H1 (cell line): ENCODE measurements at regions not wholly inside any gene's neighbourhood (a gene's known extent, or its start where the extent isn't known, plus 50 kb on each side); places are given as distances from the start of the nearest gene placed in this dataset.

Source experiments
- CTCF ChIA-PET: fragments of 300-600 bp; sonication (Branson Sonifier 250); formaldehyde crosslinking; loops from one replicate; lab custom pipeline; 2021; ENCODE audit not compliant: partially characterized antibody; lab: Charles Lee
- POLR2A ChIA-PET: fragments of 300-600 bp; sonication (Branson Sonifier 250); formaldehyde crosslinking; loops from one replicate; lab custom pipeline; 2021; ENCODE audit warnings: inconsistent platforms; ENCODE audit not compliant: partially characterized antibody; lab: Charles Lee
- DNase-seq, 2 experiments: peaks; one replicate each; pipeline versions ENCODE4 v3.0.0 to v3.0.0-alpha.2; 2010 to 2022; ENCODE audit warnings: low spot score in 2 of 2, low read depth in 1 of 2, mixed read lengths in 1 of 2
- FAIRE-seq: peaks from 2 replicates; lab custom pipeline; 2011; peaks lifted over from hg19 to GRCh38; lab: Jason Lieb, UNC
- H2AFZ ChIP-seq: 2 replicates; pipeline ENCODE4 v1.8.1; 2012; ENCODE audit warnings: low read length, inconsistent platforms
- H2AK5ac ChIP-seq: 2 replicates; pipeline ENCODE4 v1.6.1; 2013; ENCODE audit warnings: low read depth, low read length
- H2BK120ac ChIP-seq: replicated peaks from 2 replicates; pipeline ENCODE3; 2013; ENCODE audit warnings: low read depth, low read length, inconsistent platforms
- H2BK12ac ChIP-seq: 2 replicates; pipeline ENCODE4 v1.6.1; 2013; ENCODE audit warnings: low read depth, low read length
- H2BK15ac ChIP-seq: 2 replicates; pipeline ENCODE4 v1.6.1; 2013; ENCODE audit warnings: low read length
- H2BK20ac ChIP-seq: 2 replicates; pipeline ENCODE4 v1.6.1; 2013; ENCODE audit warnings: low read length
- H2BK5ac ChIP-seq: 2 replicates; pipeline ENCODE4 v1.6.1; 2013; ENCODE audit warnings: low read depth, low read length
- H3K14ac ChIP-seq: 2 replicates; pipeline ENCODE4 v1.6.1; 2013; ENCODE audit warnings: inconsistent platforms; ENCODE audit not compliant: insufficient read length
- H3K18ac ChIP-seq: 2 replicates; pipeline ENCODE4 v1.6.1; 2013; ENCODE audit warnings: low read length; ENCODE audit errors: extremely low read depth
- H3K23ac ChIP-seq: 2 replicates; pipeline ENCODE4 v1.6.1; 2013; ENCODE audit warnings: inconsistent platforms; ENCODE audit not compliant: insufficient read length
- H3K23me2 ChIP-seq: 2 replicates; pipeline ENCODE4 v1.6.1; 2013; ENCODE audit warnings: low read depth, low read length
- H3K27ac ChIP-seq: 2 replicates; pipeline ENCODE4 v1.6.1; 2011; ENCODE audit warnings: low read depth, low read length, inconsistent platforms
- H3K27me3 ChIP-seq, 4 experiments: replicated peaks in 1 of 4; 1 replicate in 1 of 4; 2 replicates in 3 of 4; pipeline versions ENCODE4 v1.6.1 to v1.8.1; 2011 to 2013; ENCODE audit warnings: low read length in 3 of 4, mild to moderate bottlenecking in 3 of 4, inconsistent platforms in 2 of 4, mixed read lengths in 2 of 4, moderate library complexity in 1 of 4; ENCODE audit not compliant: control insufficient read depth in 3 of 4, insufficient read depth in 3 of 4; ENCODE audit errors: extremely low read depth in 1 of 4
- H3K36me3 ChIP-seq, 4 experiments: 2 replicates each; pipeline versions ENCODE4 v1.6.1 to v1.8.1; 2011 to 2013; ENCODE audit warnings: mild to moderate bottlenecking in 4 of 4, low read length in 3 of 4, moderate library complexity in 2 of 4, control low read depth in 1 of 4, inconsistent platforms in 1 of 4; ENCODE audit not compliant: insufficient read depth in 4 of 4, control insufficient read depth in 2 of 4
- H3K4ac ChIP-seq: replicated peaks from 2 replicates; pipeline ENCODE3; 2013; ENCODE audit warnings: low read length, low read depth, mixed read lengths, inconsistent platforms; ENCODE audit not compliant: insufficient read length
- H3K4me1 ChIP-seq, 4 experiments: replicated peaks in 1 of 4; 1 replicate in 1 of 4; 2 replicates in 3 of 4; pipeline versions ENCODE4 v1.6.1 to v1.8.1; 2011 to 2013; ENCODE audit warnings: low read length in 3 of 4, inconsistent platforms in 2 of 4, mixed read lengths in 1 of 4; ENCODE audit not compliant: insufficient read depth in 4 of 4, control insufficient read depth in 3 of 4
- H3K4me2 ChIP-seq, 2 experiments: 2 replicates each; pipeline versions ENCODE4 v1.6.1 to v1.8.1; 2011 to 2013; ENCODE audit warnings: low read depth in 2 of 2, low read length in 2 of 2, control low read depth in 1 of 2, inconsistent platforms in 1 of 2, mild to moderate bottlenecking in 1 of 2; ENCODE audit not compliant: insufficient read depth in 1 of 2
- H3K4me3 ChIP-seq, 4 experiments: fragments of 200-600, 300-600 bp in 1 of 4; sonication (generic), shearing (Covaris generic), sonication (Bioruptor Twin) in 1 of 4; 2 replicates each; pipeline versions ENCODE4 v1.5.1 to v1.8.1; 2011 to 2016; ENCODE audit warnings: low read length in 4 of 4, low read depth in 3 of 4, control low read depth in 2 of 4, inconsistent platforms in 2 of 4, mild to moderate bottlenecking in 2 of 4, mixed read lengths in 1 of 4, moderate library complexity in 1 of 4; ENCODE audit not compliant: insufficient read depth in 2 of 4; ENCODE audit errors: extremely low read depth in 1 of 4
- H3K56ac ChIP-seq: replicated peaks from 2 replicates; pipeline ENCODE3; 2013; ENCODE audit warnings: low read depth, mild to moderate bottlenecking, mixed read lengths, low read length, inconsistent platforms; ENCODE audit not compliant: insufficient read length
- H3K79me1 ChIP-seq: 2 replicates; pipeline ENCODE4 v1.6.1; 2013; ENCODE audit warnings: low read depth, low read length, control low read depth
- H3K79me2 ChIP-seq, 2 experiments: 2 replicates each; pipeline versions ENCODE4 v1.6.1 to v1.8.1; 2012 to 2013; ENCODE audit warnings: low read length in 2 of 2, mild to moderate bottlenecking in 2 of 2, inconsistent platforms in 1 of 2; ENCODE audit not compliant: insufficient read depth in 2 of 2, control insufficient read depth in 1 of 2
- H3K9ac ChIP-seq, 4 experiments: replicated peaks in 1 of 4; 1 replicate in 1 of 4; 2 replicates in 3 of 4; pipeline versions ENCODE4 v1.6.1 to v1.8.1; 2011 to 2013; ENCODE audit warnings: low read depth in 3 of 4, low read length in 3 of 4, control low read depth in 2 of 4, mild to moderate bottlenecking in 2 of 4, moderate library complexity in 2 of 4, inconsistent platforms in 1 of 4; ENCODE audit errors: extremely low read depth in 1 of 4
- H3K9me3 ChIP-seq, 2 experiments: 2 replicates each; pipeline versions ENCODE4 v1.6.1 to v1.8.1; 2012 to 2013; ENCODE audit warnings: mild to moderate bottlenecking in 2 of 2, moderate library complexity in 2 of 2, control low read depth in 1 of 2, inconsistent platforms in 1 of 2, low read depth in 1 of 2, low read length in 1 of 2, mixed read lengths in 1 of 2; ENCODE audit not compliant: insufficient read depth in 2 of 2
- H4K20me1 ChIP-seq, 2 experiments: replicated peaks in 1 of 2; 2 replicates each; pipeline versions ENCODE3 to v1.8.1; 2011 to 2013; ENCODE audit warnings: inconsistent platforms in 2 of 2, low read length in 2 of 2, mild to moderate bottlenecking in 1 of 2; ENCODE audit not compliant: insufficient read depth in 2 of 2, control insufficient read depth in 1 of 2
- H4K5ac ChIP-seq: 2 replicates; pipeline ENCODE4 v1.6.1; 2013; ENCODE audit warnings: low read length, low read depth, mixed read lengths, inconsistent platforms; ENCODE audit not compliant: insufficient read length
- H4K8ac ChIP-seq: 2 replicates; pipeline ENCODE4 v1.8.0; 2013; ENCODE audit warnings: mild to moderate bottlenecking, moderate library complexity, low read length, inconsistent platforms; ENCODE audit not compliant: insufficient read depth; ENCODE audit errors: extremely low read depth
- H4K91ac ChIP-seq: replicated peaks from 2 replicates; pipeline ENCODE3; 2013; ENCODE audit warnings: low read length, mixed read lengths, inconsistent platforms; ENCODE audit not compliant: insufficient read length
- BACH1 ChIP-seq: IDR thresholded peaks from 2 replicates; pipeline ENCODE4 v1.6.1; 2012; ENCODE audit warnings: low read length, improper control_type of control experiment
- HDAC2 ChIP-seq, 2 experiments: fragments of 300-600 bp in 1 of 2; sonication (generic) in 1 of 2; IDR thresholded peaks; 2 replicates each; pipeline ENCODE4 v1.6.1; 2011 to 2012; ENCODE audit warnings: low read depth in 2 of 2, low read length in 2 of 2, mild to moderate bottlenecking in 2 of 2, moderate library complexity in 2 of 2, borderline replicate concordance in 1 of 2, inconsistent platforms in 1 of 2
- JUND ChIP-seq: IDR thresholded peaks from 2 replicates; pipeline ENCODE4 v1.6.1; 2011; ENCODE audit warnings: mild to moderate bottlenecking, improper control_type of control experiment, low read length
- NANOG ChIP-seq: IDR thresholded peaks from 2 replicates; pipeline ENCODE4 v1.6.1; 2011; ENCODE audit warnings: low read length, low read depth, mild to moderate bottlenecking, inconsistent platforms; ENCODE audit not compliant: insufficient read depth, poor library complexity, severe bottlenecking
- POU5F1 ChIP-seq: IDR thresholded peaks from 2 replicates; pipeline ENCODE4 v1.6.1; 2011; ENCODE audit warnings: low read depth, mild to moderate bottlenecking, low read length, moderate library complexity
- TAF7 ChIP-seq: optimal IDR thresholded peaks from 2 replicates; pipeline ENCODE3; 2011; ENCODE audit warnings: low read depth, mild to moderate bottlenecking, inconsistent platforms, low read length, moderate library complexity, borderline replicate concordance
- YY1 ChIP-seq: IDR thresholded peaks from 2 replicates; pipeline ENCODE4 v1.6.1; 2011; ENCODE audit warnings: low read depth, mild to moderate bottlenecking, low read length
- WGBS, 2 experiments: shearing (Covaris generic) in 1 of 2; methylation state at CpG; one replicate each; pipeline versions ENCODE4 v1.1.6 to v1.1.7; 2013 to 2015; ENCODE audit warnings: low lambda C conversion rate in 2 of 2, mixed read lengths in 2 of 2, inconsistent platforms in 1 of 2, low coverage in 1 of 2, missing lambda C conversion rate in 1 of 2; ENCODE audit not compliant: insufficient replicate concordance in 2 of 2, insufficient coverage in 1 of 2, insufficient read length in 1 of 2; ENCODE audit errors: extremely low coverage in 1 of 2, missing lambda C conversion rate in 1 of 2; 5-methylcytosine and 5-hydroxymethylcytosine counted together

GRCh38 chr3:75193797-75194196, 470.3 kb upstream of the FRG2C start:
- no peak overlapping the region for H2AK5ac ChIP-seq
- TF ChIP-seq JUND (no peak), BACH1 (no peak), NANOG (no peak), POU5F1 (no peak), TAF7 (no peak), YY1 (no peak), HDAC2 (IDR thresholded peaks at IDR 0.05; ENCODE audit: borderline replicate concordance in 1 of 2, low read depth in 2 of 2, low read length in 2 of 2) (no peak)
- no peak overlapping the region for H4K8ac ChIP-seq
- H3K14ac ChIP-seq = no peak overlapping the region
- H3K23me2 ChIP-seq = no peaks in the 10 kb centered on the region
- H3K4me1 ChIP-seq = peaks cover 0 to 5% (median 0%) of the 10 kb centered on the region in 4 experiments; a peak in 2 of 7 replicates
- no peak overlapping the region for H2BK20ac ChIP-seq
- H3K4me3 ChIP-seq = no peak overlapping the region
- FAIRE-seq (no peak), DNase-seq (no peak)
- peaks cover 0 to 2% of the 10 kb centered on the region in 2 experiments; a peak in 1 of 4 replicates for H3K9me3 ChIP-seq
- no peak overlapping the region for H3K4me2 ChIP-seq
- no peak overlapping the region for H2AFZ ChIP-seq
- ChIA-PET POLR2A (no interaction called here), CTCF (interaction anchor here (0.8 to 2.8 kb wide), 2 partner anchors 16 to 22 kb away, joined by 3 to 10 read pairs; no protein-coding TSS in a partner anchor)
- H4K5ac ChIP-seq = no peak overlapping the region
- no peaks in the 10 kb centered on the region for H3K36me3 ChIP-seq
- H3K23ac ChIP-seq = no peak overlapping the region
- H2BK15ac ChIP-seq = no peak overlapping the region
- no peak overlapping the region for H3K9ac ChIP-seq
- H3K79me2 ChIP-seq = no peaks in the 10 kb centered on the region
- H2BK120ac ChIP-seq = no peak overlapping the region
- no peak overlapping the region for H3K56ac ChIP-seq
- no peak overlapping the region for H3K18ac ChIP-seq
- H3K79me1 ChIP-seq = no peaks in the 10 kb centered on the region
- no peak overlapping the region for H4K91ac ChIP-seq
- H3K27me3 ChIP-seq = no peaks in the 10 kb centered on the region
- no peak overlapping the region for H3K27ac ChIP-seq
- H2BK12ac ChIP-seq = no peak overlapping the region
- 89% methylated on average over 4 of the region's 4 CpGs; no CpG with 5 or more reads in 1 of the 2 experiments for WGBS, 2 experiments
- no peak overlapping the region for H2BK5ac ChIP-seq
- H4K20me1 ChIP-seq = no peaks in the 10 kb centered on the region
- H3K4ac ChIP-seq = no peak overlapping the region
